GM12892 (cell line): ENCODE measurements at regions not wholly inside any gene's neighbourhood (a gene's known extent, or its start where the extent isn't known, plus 50 kb on each side); places are given as distances from the start of the nearest gene placed in this dataset.

Experiments
- POLR2A ChIP-seq: IDR thresholded peaks from 2 replicates; pipeline ENCODE4 v1.6.1; 2011; ENCODE audit warnings: low read depth, low read length, control low read depth
- POLR2AphosphoS5 ChIP-seq: IDR thresholded peaks from 2 replicates; pipeline ENCODE4 v1.6.1; 2011; ENCODE audit warnings: low read depth, low read length, control low read depth
- TAF1 ChIP-seq: IDR thresholded peaks from 2 replicates; pipeline ENCODE4 v1.6.1; 2011; ENCODE audit warnings: low read depth, mild to moderate bottlenecking, control low read depth, low read length, borderline replicate concordance

GRCh38 chr4:138685316-138685715 is 330.3 kb upstream of the NOCT start:
- TF ChIP-seq POLR2AphosphoS5 (no peak), POLR2A (no peak), TAF1 (no peak)
